Mononuclear cell (primary cell): ENCODE measurements at regions not wholly inside any gene's neighbourhood (a gene's known extent, or its start where the extent isn't known, plus 50 kb on each side); places are given as distances from the start of the nearest gene placed in this dataset.

ENCODE experiments used
- H3K27me3 ChIP-seq: 2 replicates; pipeline ENCODE4 v1.6.0; 2011; ENCODE audit warnings: low read length, control low read depth; ENCODE audit not compliant: insufficient read depth
- H3K4me1 ChIP-seq: 2 replicates; pipeline ENCODE4 v1.5.1; 2011; ENCODE audit warnings: mild to moderate bottlenecking, low read length, control low read depth; ENCODE audit not compliant: insufficient read depth
- H3K4me3 ChIP-seq: 2 replicates; pipeline ENCODE4 v1.5.1; 2011; ENCODE audit warnings: mild to moderate bottlenecking, low read length, moderate library complexity
- H3K9me3 ChIP-seq: 2 replicates; pipeline ENCODE4 v1.5.1; 2011; ENCODE audit warnings: low read depth, mild to moderate bottlenecking, control low read depth, low read length

DNA sequence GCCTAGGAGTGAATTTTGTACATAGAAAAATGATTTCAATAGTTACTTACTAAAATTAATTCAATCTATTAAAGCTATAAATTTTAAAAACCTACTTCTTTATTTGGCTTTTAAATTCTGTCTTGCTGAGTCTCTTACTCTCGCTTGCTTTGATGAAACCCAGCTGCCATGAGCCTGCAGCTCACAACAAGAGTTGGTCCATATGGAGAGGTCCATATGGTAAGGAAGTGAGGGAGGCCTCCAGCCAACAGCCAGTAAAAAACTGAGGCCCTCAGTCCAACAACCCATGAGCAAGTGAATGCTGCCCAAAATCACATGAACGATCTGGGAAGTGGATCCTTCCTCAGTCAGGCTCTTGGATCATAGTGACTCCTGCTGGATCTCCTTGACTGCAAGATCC, 89.9 kb upstream of the CXADR start:
- Histone ChIP-seq H3K4me3 (no peak overlapping the region), H3K27me3 (no peaks in the 10 kb centered on the region), H3K9me3 (no peaks in the 10 kb centered on the region), H3K4me1 (no peaks in the 10 kb centered on the region)

DNA sequence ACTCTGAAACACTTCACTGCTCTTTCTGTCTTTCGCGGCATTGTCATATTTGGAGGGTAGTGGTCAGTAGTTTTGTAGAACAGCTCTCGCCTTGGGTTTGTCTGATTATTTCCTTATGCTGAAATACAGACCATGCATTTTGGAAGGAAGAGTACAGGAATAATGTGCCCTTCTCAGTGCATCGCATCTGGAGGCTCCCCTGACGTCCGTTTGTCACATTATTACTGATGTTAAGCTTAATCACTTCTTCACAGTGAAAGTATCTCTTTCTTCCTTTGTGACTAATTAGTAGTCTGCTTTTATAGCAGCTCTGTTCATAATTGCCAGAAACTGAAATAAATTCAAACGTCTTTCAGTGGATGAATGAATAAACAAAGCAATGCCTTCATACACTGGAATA, 85.7 kb upstream of the CXADR start:
- no peaks in the 10 kb centered on the region for H3K9me3 ChIP-seq
- H3K4me1 ChIP-seq: no peaks in the 10 kb centered on the region
- H3K27me3 ChIP-seq: no peaks in the 10 kb centered on the region
- H3K4me3 ChIP-seq: no peak overlapping the region

DNA sequence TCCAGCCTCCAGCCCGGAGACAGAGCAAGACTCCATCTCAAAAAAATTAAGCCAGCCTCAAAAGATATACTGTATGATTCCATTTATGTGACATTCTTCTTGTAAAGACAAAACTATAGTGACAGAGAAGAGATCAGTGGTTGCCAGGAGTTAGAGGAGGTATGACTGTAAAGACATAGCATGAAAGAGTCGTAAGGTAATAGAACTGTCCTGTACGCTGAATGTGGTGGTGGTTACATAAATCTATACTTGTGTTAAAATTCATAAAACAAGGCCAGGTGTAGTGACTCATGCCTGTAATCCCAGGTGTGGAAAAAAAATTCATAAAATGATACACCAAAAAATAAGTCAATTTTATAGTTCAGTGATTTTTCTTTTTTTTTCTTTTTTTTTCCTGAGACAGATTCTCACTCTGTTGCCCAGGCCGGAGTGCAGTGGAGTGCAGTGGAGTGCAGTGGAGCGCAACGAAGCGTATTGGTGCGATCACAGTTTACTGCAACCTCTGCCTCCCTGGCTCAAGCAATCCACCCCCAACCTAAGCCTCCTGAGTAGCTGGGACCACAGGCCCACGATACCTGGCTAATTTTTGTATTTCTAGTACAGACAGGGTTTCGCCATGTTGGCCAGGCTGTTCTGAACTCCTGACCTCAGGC, 84.9 kb upstream of the CXADR start:
- Histone ChIP-seq H3K4me3 (no peak overlapping the region), H3K27me3 (no peaks in the 10 kb centered on the region), H3K4me1 (no peaks in the 10 kb centered on the region), H3K9me3 (no peaks in the 10 kb centered on the region)

DNA sequence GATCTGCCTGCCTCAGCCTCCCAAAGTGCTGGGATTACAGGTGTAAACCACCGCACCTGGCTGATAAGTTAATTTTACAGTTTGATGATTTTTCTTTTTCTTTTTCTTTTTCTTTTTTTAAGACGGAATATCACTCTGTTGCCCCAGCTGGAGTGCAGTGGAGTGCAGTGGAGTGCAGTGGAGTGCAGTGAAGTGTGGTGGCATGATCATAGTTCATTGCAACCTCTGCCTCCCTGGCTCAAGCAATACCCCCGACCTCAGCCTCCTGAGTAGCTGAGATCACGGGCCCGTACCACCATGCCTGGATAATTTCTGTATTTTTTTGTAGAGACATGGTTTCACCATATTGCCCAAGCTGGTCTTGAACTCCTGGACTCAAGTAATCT, 84.4 kb upstream of the CXADR start:
- no peak overlapping the region for H3K4me3 ChIP-seq
- H3K27me3 ChIP-seq: no peaks in the 10 kb centered on the region
- H3K9me3 ChIP-seq: no peaks in the 10 kb centered on the region
- no peaks in the 10 kb centered on the region for H3K4me1 ChIP-seq

DNA sequence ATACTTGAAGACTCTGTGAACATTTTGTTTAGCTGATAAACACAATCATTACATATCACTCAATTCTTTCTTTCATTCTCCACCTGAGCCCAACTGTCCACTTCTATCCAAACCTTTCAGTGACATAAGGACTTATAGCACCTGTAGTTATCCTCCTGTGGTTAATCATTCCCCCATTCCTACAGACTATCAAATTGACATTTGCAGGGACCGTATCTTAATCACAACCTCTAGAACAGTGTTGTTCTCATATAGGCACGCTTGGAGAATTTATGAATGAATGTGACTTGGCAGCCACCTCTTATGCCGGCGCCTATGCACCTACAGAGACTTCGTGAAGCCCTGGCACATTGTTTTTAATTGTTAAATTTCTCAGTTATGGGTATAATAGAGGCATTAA, 83.9 kb upstream of the CXADR start:
- no peaks in the 10 kb centered on the region for H3K27me3 ChIP-seq
- H3K4me1 ChIP-seq: no peaks in the 10 kb centered on the region
- no peaks in the 10 kb centered on the region for H3K9me3 ChIP-seq
- no peak overlapping the region for H3K4me3 ChIP-seq

DNA sequence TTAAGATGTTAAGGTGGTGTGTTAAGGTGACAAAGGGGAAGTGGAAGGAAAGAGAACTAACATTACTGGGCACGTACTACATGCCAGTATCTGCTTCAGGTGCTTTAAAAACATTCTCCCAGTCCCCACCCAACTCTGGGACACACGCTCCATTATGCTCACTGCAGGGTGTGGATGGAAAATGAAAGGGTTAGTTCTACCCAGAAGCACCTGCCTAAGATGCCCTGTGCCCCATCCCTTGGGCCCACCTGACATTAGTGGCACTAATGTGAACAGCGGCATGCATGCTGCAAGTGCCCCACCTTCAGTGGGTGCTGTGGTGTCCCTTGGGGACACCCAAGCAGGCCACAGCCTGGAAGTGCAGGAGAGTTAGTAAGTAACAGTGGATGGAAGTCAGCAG, 82.9 kb upstream of the CXADR start:
- Histone ChIP-seq H3K4me1 (no peaks in the 10 kb centered on the region), H3K9me3 (no peaks in the 10 kb centered on the region), H3K27me3 (no peaks in the 10 kb centered on the region), H3K4me3 (no peak overlapping the region)

DNA sequence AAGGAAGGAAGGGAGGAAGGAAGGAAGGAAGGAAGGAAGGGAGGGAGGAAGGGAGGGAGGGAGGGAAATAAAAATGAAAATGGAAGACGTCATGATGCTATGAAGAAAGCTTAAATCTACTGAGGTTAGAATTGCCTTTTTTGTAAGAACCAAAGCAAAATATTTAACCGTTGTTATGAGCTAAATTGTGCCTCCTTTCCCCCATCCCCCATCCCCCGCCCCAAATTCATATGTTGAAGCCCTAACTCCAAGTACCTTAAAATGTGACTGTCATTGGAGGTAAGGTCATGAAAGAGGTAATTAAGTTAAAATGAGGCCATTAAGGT, 80.1 kb upstream of the CXADR start:
- Histone ChIP-seq H3K4me3 (no peak overlapping the region), H3K9me3 (no peaks in the 10 kb centered on the region), H3K4me1 (no peaks in the 10 kb centered on the region), H3K27me3 (no peaks in the 10 kb centered on the region)

DNA sequence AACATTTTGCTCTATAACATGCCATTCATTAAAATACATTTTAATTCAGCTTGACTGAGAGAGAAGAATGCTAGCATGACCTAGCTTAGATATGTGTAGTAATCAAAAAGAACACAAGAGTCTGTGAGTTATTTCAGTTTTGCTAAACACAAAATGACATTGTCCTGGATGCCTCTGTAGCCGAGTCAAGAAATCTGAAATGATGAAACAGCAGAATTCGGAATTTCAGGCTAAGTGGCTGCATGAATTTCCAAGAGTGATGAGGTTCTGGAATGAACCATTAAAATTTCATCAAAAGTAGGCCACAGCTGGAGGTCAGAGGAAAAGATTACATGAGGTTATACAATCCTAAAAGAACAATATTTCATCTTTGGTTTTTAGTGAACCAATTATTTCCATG, 79.1 kb upstream of the CXADR start:
- Histone ChIP-seq H3K9me3 (no peaks in the 10 kb centered on the region), H3K4me3 (no peak overlapping the region)

DNA sequence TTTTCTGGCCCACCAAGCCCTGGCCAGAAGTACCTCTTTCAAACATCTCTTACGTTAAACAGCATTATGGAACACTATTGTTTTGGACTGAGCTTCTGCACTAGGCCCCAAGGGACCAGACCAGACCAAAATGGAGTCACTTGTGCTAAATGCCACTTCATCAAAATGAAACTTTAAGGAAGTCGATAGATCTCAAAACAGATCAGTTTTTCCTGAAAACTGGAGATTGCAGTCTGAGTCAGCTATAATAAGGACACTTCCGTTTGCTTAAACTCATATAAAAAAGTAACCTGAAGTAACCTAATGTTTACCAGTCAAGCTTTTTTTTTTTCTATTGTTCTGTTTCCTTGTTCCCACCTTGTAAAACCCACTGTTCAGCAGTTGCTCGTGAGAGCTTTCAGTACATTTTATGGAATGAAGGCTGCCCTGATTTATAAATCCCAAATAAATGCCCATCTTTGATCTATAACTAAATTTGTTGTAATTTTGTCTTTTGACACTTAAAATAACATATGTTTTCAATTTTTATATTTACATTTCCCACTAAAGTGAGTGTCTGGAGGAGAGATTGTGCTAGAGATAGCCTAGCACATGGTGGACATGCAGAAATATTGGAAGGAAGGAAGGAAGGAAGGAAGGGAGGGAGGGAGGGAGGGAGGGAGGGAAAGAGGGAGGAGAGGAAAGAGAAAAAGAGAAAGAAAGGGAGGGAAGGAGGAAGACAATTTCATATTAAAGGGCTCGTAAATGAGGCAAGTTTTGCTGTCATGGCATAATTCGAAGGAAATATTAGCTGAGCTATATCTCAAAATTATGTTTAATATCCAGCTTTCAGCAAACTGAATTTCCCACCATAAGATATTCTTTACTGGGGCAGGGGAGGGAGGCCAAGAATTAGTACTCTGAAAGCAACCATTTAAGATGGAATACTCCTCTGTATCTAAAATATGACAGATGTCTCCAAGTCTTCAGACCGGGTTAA, 77.0 kb upstream of the CXADR start:
- Histone ChIP-seq H3K4me1 (no peaks in the 10 kb centered on the region), H3K27me3 (no peaks in the 10 kb centered on the region), H3K4me3 (no peak overlapping the region)

More for the DNA sequence above, 79.1 kb upstream of the CXADR start:
- Histone ChIP-seq H3K27me3 (no peaks in the 10 kb centered on the region), H3K4me1 (no peaks in the 10 kb centered on the region)

DNA sequence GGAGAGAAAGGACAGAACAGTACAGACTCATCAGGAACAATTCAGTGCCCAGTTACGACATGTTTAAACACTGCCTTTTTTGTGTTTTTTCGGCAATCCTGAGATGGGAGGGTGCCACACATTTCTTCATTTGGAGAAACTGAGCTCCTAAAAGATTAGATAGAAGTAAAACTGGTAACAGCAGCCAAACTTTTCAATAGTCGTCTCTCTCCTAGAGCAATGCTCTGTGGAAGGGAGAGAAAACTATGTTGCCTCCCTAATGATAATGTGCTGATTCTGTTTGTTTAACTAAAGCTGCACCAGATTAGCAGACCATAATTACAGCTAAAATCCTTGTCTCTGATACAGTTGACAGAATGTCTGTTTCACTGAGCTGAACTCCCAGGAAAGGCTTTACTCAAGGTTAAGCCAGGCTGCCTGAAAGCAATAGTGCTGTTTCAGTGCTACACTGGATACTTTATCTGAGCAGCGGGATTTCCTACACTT, 76.2 kb upstream of the CXADR start:
- Histone ChIP-seq H3K9me3 (no peaks in the 10 kb centered on the region), H3K4me1 (no peaks in the 10 kb centered on the region), H3K27me3 (no peaks in the 10 kb centered on the region), H3K4me3 (no peak overlapping the region)

More for the DNA sequence above, 77.0 kb upstream of the CXADR start:
- no peaks in the 10 kb centered on the region for H3K9me3 ChIP-seq

DNA sequence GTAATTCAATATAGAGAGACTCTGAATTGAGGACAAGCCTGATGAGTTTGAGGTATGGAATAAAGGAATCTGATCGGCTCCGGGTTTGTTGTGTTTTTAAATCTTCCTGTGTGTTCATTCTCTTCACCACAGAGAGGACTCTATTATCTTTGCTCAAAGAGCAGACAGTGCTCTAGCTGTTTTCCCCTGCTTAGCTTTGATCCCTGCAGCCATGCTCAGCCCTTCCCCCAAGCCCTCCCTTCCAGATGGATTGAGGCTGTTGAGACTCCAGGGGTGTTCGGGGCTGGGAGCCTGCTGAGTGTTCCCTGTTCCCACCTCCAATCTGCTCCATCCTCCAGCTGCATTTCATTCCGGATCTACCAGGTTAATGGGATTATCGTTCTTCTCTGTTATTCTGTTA, 74.2 kb upstream of the CXADR start:
- Histone ChIP-seq H3K4me1 (no peaks in the 10 kb centered on the region), H3K27me3 (no peaks in the 10 kb centered on the region), H3K4me3 (no peak overlapping the region), H3K9me3 (no peaks in the 10 kb centered on the region)

DNA sequence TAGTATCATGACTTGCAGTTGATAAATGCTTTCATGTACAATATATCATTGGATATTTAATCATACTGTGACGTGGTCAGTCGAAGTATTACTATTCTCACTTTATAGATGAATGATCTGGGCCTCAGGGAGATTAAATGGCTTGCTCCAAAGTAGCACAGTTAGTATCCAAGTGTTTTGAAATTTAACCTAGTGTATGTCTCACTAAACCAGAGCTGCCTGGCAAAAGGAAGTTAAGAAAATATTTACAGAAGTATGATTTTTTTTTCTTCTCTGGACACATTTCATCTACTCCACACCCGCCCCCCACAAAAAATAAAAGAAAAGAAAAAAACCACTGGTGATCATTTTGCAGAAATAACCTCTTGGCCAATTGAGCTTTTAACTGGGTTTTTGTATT, 71.9 kb upstream of the CXADR start:
- Histone ChIP-seq H3K4me1 (no peaks in the 10 kb centered on the region), H3K4me3 (no peak overlapping the region), H3K27me3 (no peaks in the 10 kb centered on the region), H3K9me3 (no peaks in the 10 kb centered on the region)

DNA sequence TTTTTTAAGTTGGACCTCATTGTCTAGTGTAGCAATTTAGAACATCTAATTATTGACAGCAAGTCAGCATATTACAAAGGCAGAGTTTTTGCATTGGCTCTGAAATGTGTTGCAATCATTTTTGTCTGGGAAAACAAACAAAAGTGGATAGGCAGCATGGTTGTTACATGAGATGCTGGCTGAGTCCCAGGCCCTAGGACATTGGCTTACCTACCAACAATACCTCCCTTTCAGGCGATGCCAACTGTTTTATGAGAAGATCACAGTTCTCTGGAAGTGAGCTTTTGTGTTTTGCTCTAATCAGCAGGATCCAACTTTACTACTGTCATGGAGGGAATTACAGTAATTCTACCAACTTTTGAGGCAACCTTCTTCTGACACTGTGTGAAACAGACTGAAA, 71.5 kb upstream of the CXADR start:
- no peaks in the 10 kb centered on the region for H3K4me1 ChIP-seq

DNA sequence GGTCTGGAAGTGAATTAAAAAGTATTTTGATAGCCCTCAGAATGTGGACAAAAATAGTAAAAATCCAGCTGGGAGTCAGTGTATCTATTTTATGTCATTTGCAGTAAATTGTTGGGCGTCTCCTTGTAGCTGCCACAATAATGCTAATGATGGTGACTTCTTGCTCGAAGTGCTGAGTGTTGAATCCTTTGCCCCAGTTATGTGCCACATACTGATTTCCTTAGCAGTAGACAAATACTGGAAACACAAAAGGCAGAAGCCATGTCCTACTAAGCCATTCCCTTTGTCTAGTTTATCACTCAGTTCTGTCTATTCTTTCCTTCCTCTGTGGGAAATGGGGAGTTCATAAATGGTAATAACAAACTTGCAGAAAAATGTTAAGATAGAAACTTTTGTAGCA, 70.7 kb upstream of the CXADR start:
- Histone ChIP-seq H3K4me1 (no peaks in the 10 kb centered on the region), H3K27me3 (no peaks in the 10 kb centered on the region), H3K4me3 (no peak overlapping the region), H3K9me3 (no peaks in the 10 kb centered on the region)

More for the DNA sequence above, 71.5 kb upstream of the CXADR start:
- Histone ChIP-seq H3K27me3 (no peaks in the 10 kb centered on the region), H3K9me3 (no peaks in the 10 kb centered on the region), H3K4me3 (no peak overlapping the region)

DNA sequence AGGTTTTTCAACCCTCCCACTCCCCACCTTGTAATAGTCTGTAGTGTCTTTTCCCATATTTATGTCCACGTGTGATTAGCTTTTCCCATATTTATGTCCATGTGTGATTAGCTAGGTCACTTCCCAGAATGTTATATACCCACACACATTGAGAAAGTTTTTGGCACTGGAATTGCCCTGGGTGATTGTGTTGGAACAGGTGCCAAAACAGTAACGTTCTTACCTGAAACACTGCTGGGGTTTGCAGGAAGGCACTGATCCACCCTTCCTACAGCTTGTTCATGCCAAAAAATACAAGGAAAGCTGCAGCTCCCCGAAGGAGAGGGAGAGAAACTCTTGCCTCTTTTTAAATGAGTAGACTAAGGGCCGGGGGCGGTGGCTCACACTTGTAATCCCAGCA, 68.0 kb upstream of the CXADR start:
- Histone ChIP-seq H3K9me3 (no peaks in the 10 kb centered on the region), H3K27me3 (no peaks in the 10 kb centered on the region), H3K4me3 (no peak overlapping the region), H3K4me1 (no peaks in the 10 kb centered on the region)

DNA sequence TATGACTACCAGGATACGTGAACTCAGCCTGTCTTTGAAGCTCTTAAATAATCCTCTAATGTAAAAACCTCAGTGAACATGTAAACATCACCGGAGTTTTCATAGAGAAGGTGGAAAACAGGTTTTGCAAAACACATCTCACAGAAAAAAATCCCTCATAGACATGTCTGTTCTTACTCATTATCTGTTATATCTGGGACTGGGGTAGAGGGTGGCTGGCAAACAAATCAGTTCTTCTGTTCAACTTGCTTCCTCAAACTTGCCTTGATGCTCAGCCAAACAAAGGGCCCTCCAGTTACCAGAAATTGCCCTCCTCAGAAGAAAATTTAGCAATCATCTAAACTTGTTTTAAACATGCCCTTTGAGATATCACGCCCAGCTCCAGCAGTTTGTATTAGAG, 66.1 kb upstream of the CXADR start:
- Histone ChIP-seq H3K9me3 (no peaks in the 10 kb centered on the region), H3K4me1 (no peaks in the 10 kb centered on the region), H3K4me3 (no peak overlapping the region)

More for the DNA sequence above, 66.1 kb upstream of the CXADR start:
- H3K27me3 ChIP-seq: no peaks in the 10 kb centered on the region
